SK-N-SH (cell line): ENCODE measurements at regions not wholly inside any gene's neighbourhood (a gene's known extent, or its start where the extent isn't known, plus 50 kb on each side); places are given as distances from the start of the nearest gene placed in this dataset.

ENCODE experiments used
- CTCF ChIA-PET: fragments of 300-600, 350-600 bp; formaldehyde crosslinking; extraction: SDS; loops from one replicate; lab custom pipeline; 2021; lab: Yijun Ruan, JAX
- POLR2A ChIA-PET: fragments of 350-600 bp; sonication (Branson Sonifier 250); formaldehyde crosslinking; extraction: SDS; loops from one replicate; lab custom pipeline; 2020; ENCODE audit warnings: antibody characterized with exemption, inconsistent platforms; lab: Yijun Ruan, JAX
- DNase-seq: peaks from one replicate; pipeline ENCODE4 v3.0.0; 2012
- H2AFZ ChIP-seq: fragments of 200-600 bp; sonication (generic); 2 replicates; pipeline ENCODE4 v1.8.1; 2016; ENCODE audit warnings: antibody characterized with exemption, mild to moderate bottlenecking, low read depth
- H3F3A ChIP-seq: fragments of 200-600 bp; sonication (generic); replicated peaks from 2 replicates; pipeline ENCODE3; 2016; ENCODE audit warnings: antibody characterized with exemption, mild to moderate bottlenecking; ENCODE audit not compliant: insufficient read depth
- H3K27ac ChIP-seq, 2 experiments: fragments of 200-500 bp in 1 of 2; fragments of 200-600 bp in 1 of 2; sonication (Bioruptor generic) in 1 of 2; sonication (generic), shearing (Covaris generic) in 1 of 2; 2 replicates each; pipeline versions ENCODE4 v1.5.1 to v1.6.1; 2014 to 2016; ENCODE audit warnings: low read depth in 2 of 2, inconsistent platforms in 1 of 2, low read length in 1 of 2, mild to moderate bottlenecking in 1 of 2, mixed read lengths in 1 of 2
- H3K27me3 ChIP-seq: fragments of 200-600 bp; sonication (generic), shearing (Covaris generic); 2 replicates; pipeline ENCODE4 v1.6.1; 2016; ENCODE audit warnings: mixed run types; ENCODE audit not compliant: insufficient read depth
- H3K36me3 ChIP-seq, 2 experiments: fragments of 200-500 bp in 1 of 2; fragments of 200-600 bp in 1 of 2; sonication (Bioruptor generic) in 1 of 2; sonication (generic) in 1 of 2; replicated peaks in 1 of 2; 2 replicates each; pipeline versions ENCODE3 to v1.5.1; 2014 to 2016; ENCODE audit warnings: low read length in 1 of 2, mild to moderate bottlenecking in 1 of 2; ENCODE audit not compliant: insufficient read depth in 2 of 2, control insufficient read depth in 1 of 2
- H3K4me1 ChIP-seq, 2 experiments: fragments of 200-500 bp in 1 of 2; fragments of 200-600 bp in 1 of 2; sonication (Bioruptor generic) in 1 of 2; sonication (generic), shearing (Covaris generic) in 1 of 2; 2 replicates each; pipeline versions ENCODE4 v1.5.1 to v1.6.1; 2014 to 2016; ENCODE audit warnings: low read depth in 1 of 2, low read length in 1 of 2, mixed run types in 1 of 2; ENCODE audit not compliant: insufficient read depth in 2 of 2, control insufficient read depth in 1 of 2
- H3K4me2 ChIP-seq: fragments of 200-600 bp; sonication (generic), shearing (Covaris generic); 2 replicates; pipeline ENCODE4 v1.6.1; 2017; ENCODE audit warnings: mixed run types
- H3K4me3 ChIP-seq, 2 experiments: fragments of 200-500 bp in 1 of 2; fragments of 200-600 bp in 1 of 2; sonication (Bioruptor generic) in 1 of 2; sonication (generic), shearing (Covaris generic) in 1 of 2; 2 replicates each; pipeline versions ENCODE4 v1.5.1 to v1.8.1; 2014 to 2016; ENCODE audit warnings: low read depth in 2 of 2, inconsistent platforms in 1 of 2, low read length in 1 of 2, mild to moderate bottlenecking in 1 of 2, mixed read lengths in 1 of 2, moderate library complexity in 1 of 2
- H3K79me2 ChIP-seq: fragments of 200-600 bp; sonication (generic); 2 replicates; pipeline ENCODE4 v1.8.1; 2017; ENCODE audit warnings: mild to moderate bottlenecking; ENCODE audit not compliant: insufficient read depth
- H3K9ac ChIP-seq: fragments of 200-600 bp; sonication (generic); 2 replicates; pipeline ENCODE4 v1.6.1; 2017; ENCODE audit warnings: mixed run types
- H3K9me2 ChIP-seq: fragments of 200-600 bp; sonication (generic); 2 replicates; pipeline ENCODE4 v1.6.1; 2017; ENCODE audit warnings: mixed run types
- H3K9me3 ChIP-seq: fragments of 200-600 bp; sonication (generic); 2 replicates; pipeline ENCODE4 v1.6.1; 2017; ENCODE audit warnings: mixed run types, mild to moderate bottlenecking, moderate library complexity
- H4K20me1 ChIP-seq: fragments of 200-600 bp; sonication (generic); 2 replicates; pipeline ENCODE4 v1.6.1; 2017; ENCODE audit warnings: mild to moderate bottlenecking, mixed run types; ENCODE audit not compliant: insufficient read depth
- CHD2 ChIP-seq: fragments of 150-350 bp; IDR thresholded peaks from 2 replicates; pipeline ENCODE4 v1.6.1; 2018; ENCODE audit warnings: low read length; ENCODE audit not compliant: partially characterized antibody
- EP300 ChIP-seq, 2 experiments: IDR thresholded peaks; 2 replicates each; pipeline versions ENCODE4 v1.4.0 to v1.6.1; 2012; ENCODE audit warnings: borderline replicate concordance in 1 of 2, low read depth in 1 of 2, low read length in 1 of 2
- FOXJ3 ChIP-seq: sonication (generic); formaldehyde crosslinking; IDR thresholded peaks from 2 replicates; pipeline ENCODE4 v1.5.1; 2020; ENCODE audit warnings: mild to moderate bottlenecking, missing genetic modification reagents
- IRF3 ChIP-seq: fragments of 150-350 bp; IDR thresholded peaks from 2 replicates; pipeline ENCODE4 v1.6.1; 2016; ENCODE audit warnings: mild to moderate bottlenecking, low read depth, low read length
- NFIC ChIP-seq: IDR thresholded peaks from 2 replicates; pipeline ENCODE4 v1.4.0; 2012; ENCODE audit warnings: borderline replicate concordance
- RAD21 ChIP-seq: IDR thresholded peaks from 2 replicates; pipeline ENCODE4 v1.6.1; 2012; ENCODE audit warnings: mild to moderate bottlenecking, low read length
- RXRA ChIP-seq: IDR thresholded peaks from 2 replicates; pipeline ENCODE4 v1.4.0; 2012; ENCODE audit warnings: low read depth, mild to moderate bottlenecking, borderline replicate concordance
- TCF12 ChIP-seq: IDR thresholded peaks from 2 replicates; pipeline ENCODE4 v1.4.0; 2012
- TEAD4 ChIP-seq: IDR thresholded peaks from 2 replicates; pipeline ENCODE4 v1.4.0; 2012; ENCODE audit warnings: mild to moderate bottlenecking, borderline replicate concordance; ENCODE audit not compliant: insufficient read depth
- WGBS: methylation state at CpG from one replicate; pipeline ENCODE4 v1.1.6; 2017; ENCODE audit warnings: low lambda C conversion rate; 5-methylcytosine and 5-hydroxymethylcytosine counted together
- TF ChIP-seq, protein P1 (sequence below): IDR thresholded peaks from 2 replicates; pipeline ENCODE4 v1.4.0; 2012; ENCODE audit warnings: low read depth, borderline replicate concordance
- TF ChIP-seq, protein P2 (sequence below): IDR thresholded peaks from 2 replicates; pipeline ENCODE4 v1.4.0; 2012; ENCODE audit warnings: low read depth, borderline replicate concordance

- no peak overlapping the region for H3K4me2 ChIP-seq
Observed at GRCh38 chr6:68575765-68576439, 59.2 kb upstream of the ADGRB3 start.

GRCh38 chr6:68572975-68573374, 62.1 kb upstream of the ADGRB3 start:
- CTCF ChIA-PET: interaction anchor here (1.1 to 1.4 kb wide), 4 partner anchors 14 to 66 kb away, joined by 3 to 5 read pairs (median 4); no protein-coding TSS in a partner anchor
- TF ChIP-seq, protein P1, sequence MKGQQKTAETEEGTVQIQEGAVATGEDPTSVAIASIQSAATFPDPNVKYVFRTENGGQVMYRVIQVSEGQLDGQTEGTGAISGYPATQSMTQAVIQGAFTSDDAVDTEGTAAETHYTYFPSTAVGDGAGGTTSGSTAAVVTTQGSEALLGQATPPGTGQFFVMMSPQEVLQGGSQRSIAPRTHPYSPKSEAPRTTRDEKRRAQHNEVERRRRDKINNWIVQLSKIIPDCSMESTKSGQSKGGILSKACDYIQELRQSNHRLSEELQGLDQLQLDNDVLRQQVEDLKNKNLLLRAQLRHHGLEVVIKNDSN: no peak
- TF ChIP-seq EP300 (IDR thresholded peaks at IDR 0.05; ENCODE audit: borderline replicate concordance in 1 of 2, low read depth in 1 of 2, low read length in 1 of 2) (no peak), TEAD4 (no peak), FOXJ3 (CRISPR knock-in tag) (no peak), RXRA (no peak), RAD21 (no peak), IRF3 (no peak), TCF12 (no peak), CHD2 (no peak), NFIC (no peak)
- TF ChIP-seq, protein P2, sequence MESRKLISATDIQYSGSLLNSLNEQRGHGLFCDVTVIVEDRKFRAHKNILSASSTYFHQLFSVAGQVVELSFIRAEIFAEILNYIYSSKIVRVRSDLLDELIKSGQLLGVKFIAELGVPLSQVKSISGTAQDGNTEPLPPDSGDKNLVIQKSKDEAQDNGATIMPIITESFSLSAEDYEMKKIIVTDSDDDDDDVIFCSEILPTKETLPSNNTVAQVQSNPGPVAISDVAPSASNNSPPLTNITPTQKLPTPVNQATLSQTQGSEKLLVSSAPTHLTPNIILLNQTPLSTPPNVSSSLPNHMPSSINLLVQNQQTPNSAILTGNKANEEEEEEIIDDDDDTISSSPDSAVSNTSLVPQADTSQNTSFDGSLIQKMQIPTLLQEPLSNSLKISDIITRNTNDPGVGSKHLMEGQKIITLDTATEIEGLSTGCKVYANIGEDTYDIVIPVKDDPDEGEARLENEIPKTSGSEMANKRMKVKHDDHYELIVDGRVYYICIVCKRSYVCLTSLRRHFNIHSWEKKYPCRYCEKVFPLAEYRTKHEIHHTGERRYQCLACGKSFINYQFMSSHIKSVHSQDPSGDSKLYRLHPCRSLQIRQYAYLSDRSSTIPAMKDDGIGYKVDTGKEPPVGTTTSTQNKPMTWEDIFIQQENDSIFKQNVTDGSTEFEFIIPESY: no peak

More at GRCh38 chr6:68575765-68576439, 59.2 kb upstream of the ADGRB3 start:
- Histone ChIP-seq H3K4me3 (no peak overlapping the region), H3K9ac (no peak overlapping the region), H3K27ac (no peak overlapping the region), H3K79me2 (no peaks in the 10 kb centered on the region), H2AFZ (no peak overlapping the region), H3K36me3 (no peaks in the 10 kb centered on the region), H3K4me1 (no peaks in the 10 kb centered on the region; a peak in 1 of 4 replicates), H3F3A (no peaks in the 10 kb centered on the region), H3K9me3 (no peaks in the 10 kb centered on the region), H3K27me3 (no peaks in the 10 kb centered on the region), H3K9me2 (no peaks in the 10 kb centered on the region), H4K20me1 (no peaks in the 10 kb centered on the region)
- no peak for TF ChIP-seq RXRA
- TF ChIP-seq FOXJ3 (CRISPR knock-in tag): no peak
- TF ChIP-seq, protein P1: no peak
- 68% methylated on average over 13 of the region's 14 CpGs for WGBS
- no peak for DNase-seq
- POLR2A ChIA-PET: interaction anchor here (0.7 kb wide), 1 partner anchor 59 kb away, joined by 3 read pairs; the partner anchor contains the start of gene ADGRB3
- CTCF ChIA-PET: no interaction called here

More at GRCh38 chr6:68572975-68573374, 62.1 kb upstream of the ADGRB3 start:
- POLR2A ChIA-PET: no interaction called here
- no peaks in the 10 kb centered on the region for H3F3A ChIP-seq
- H3K4me2 ChIP-seq: no peak overlapping the region
- H3K9me3 ChIP-seq: no peaks in the 10 kb centered on the region
- no peaks in the 10 kb centered on the region for H3K27me3 ChIP-seq
- no peaks in the 10 kb centered on the region; a peak in 1 of 4 replicates for H3K4me1 ChIP-seq
- H3K79me2 ChIP-seq: no peaks in the 10 kb centered on the region
- no peaks in the 10 kb centered on the region for H3K36me3 ChIP-seq
- WGBS: 0% methylated on average over 2 of the region's 4 CpGs
- DNase-seq: no peak
- H2AFZ ChIP-seq: no peak overlapping the region
- no peak overlapping the region for H3K9ac ChIP-seq
- H3K27ac ChIP-seq: no peak overlapping the region
- H4K20me1 ChIP-seq: no peaks in the 10 kb centered on the region
- H3K4me3 ChIP-seq: no peak overlapping the region
- H3K9me2 ChIP-seq: no peaks in the 10 kb centered on the region
